Skeletal muscle tissue (tissue), 3 donors: ENCODE measurements at regions not wholly inside any gene's neighbourhood (a gene's known extent, or its start where the extent isn't known, plus 50 kb on each side); places are given as distances from the start of the nearest gene placed in this dataset.

Experiments used
- H3K27ac ChIP-seq: one replicate; pipeline ENCODE4 v1.7.0; 2013; ENCODE audit warnings: mild to moderate bottlenecking, low read depth, low read length, inconsistent platforms
- H3K27me3 ChIP-seq, 3 donors: one replicate each; pipeline ENCODE4 v1.7.0; 2013; ENCODE audit warnings: low read length in 3 of 3; ENCODE audit not compliant: control insufficient read depth in 3 of 3, insufficient read depth in 3 of 3
- H3K36me3 ChIP-seq, 3 donors: one replicate each; pipeline ENCODE4 v1.7.0; 2013; ENCODE audit warnings: low read length in 3 of 3; ENCODE audit not compliant: control insufficient read depth in 3 of 3, insufficient read depth in 3 of 3
- H3K4me1 ChIP-seq, 3 donors: one replicate each; pipeline ENCODE4 v1.7.0; 2013; ENCODE audit warnings: low read length in 3 of 3, mild to moderate bottlenecking in 3 of 3; ENCODE audit not compliant: control insufficient read depth in 3 of 3, insufficient read depth in 3 of 3
- H3K4me3 ChIP-seq, 3 donors: one replicate each; pipeline ENCODE4 v1.7.0; 2013; ENCODE audit warnings: low read length in 3 of 3
- H3K9ac ChIP-seq, 3 donors: one replicate each; pipeline ENCODE4 v1.7.0; 2013; ENCODE audit warnings: low read length in 3 of 3, mild to moderate bottlenecking in 3 of 3, moderate library complexity in 2 of 3, low read depth in 1 of 3
- H3K9me3 ChIP-seq, 3 donors: one replicate each; pipeline ENCODE4 v1.7.0; 2013; ENCODE audit warnings: low read length in 3 of 3; ENCODE audit not compliant: control insufficient read depth in 3 of 3
- donor health status: Osteomylitis.

DNA sequence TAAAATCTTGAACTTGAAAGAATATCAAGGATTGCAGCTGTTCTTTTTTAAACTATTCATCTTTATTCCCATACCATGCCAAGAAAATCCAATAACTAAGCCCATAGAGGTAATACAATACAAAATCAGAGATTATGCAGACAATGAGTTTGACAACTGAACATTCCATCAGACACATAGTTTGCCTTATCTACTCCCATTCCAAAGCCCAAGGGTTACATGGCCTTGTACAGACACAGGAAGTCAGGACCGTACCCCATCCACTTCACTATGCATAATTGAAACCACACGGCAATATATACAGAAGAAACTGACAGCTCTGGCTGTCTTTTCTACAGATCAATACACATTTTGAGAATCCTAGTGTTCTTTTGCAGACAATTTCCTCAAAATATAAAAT, 181.3 kb downstream of the TMX3 start:
- no peak overlapping the region for H3K9ac ChIP-seq
- H3K4me3 ChIP-seq: no peak overlapping the region
- no peaks in the 10 kb centered on the region for H3K36me3 ChIP-seq
- H3K4me1 ChIP-seq: no peaks in the 10 kb centered on the region
- H3K9me3 ChIP-seq: no peaks in the 10 kb centered on the region
- H3K27ac ChIP-seq: no peak overlapping the region
- no peaks in the 10 kb centered on the region for H3K27me3 ChIP-seq

DNA sequence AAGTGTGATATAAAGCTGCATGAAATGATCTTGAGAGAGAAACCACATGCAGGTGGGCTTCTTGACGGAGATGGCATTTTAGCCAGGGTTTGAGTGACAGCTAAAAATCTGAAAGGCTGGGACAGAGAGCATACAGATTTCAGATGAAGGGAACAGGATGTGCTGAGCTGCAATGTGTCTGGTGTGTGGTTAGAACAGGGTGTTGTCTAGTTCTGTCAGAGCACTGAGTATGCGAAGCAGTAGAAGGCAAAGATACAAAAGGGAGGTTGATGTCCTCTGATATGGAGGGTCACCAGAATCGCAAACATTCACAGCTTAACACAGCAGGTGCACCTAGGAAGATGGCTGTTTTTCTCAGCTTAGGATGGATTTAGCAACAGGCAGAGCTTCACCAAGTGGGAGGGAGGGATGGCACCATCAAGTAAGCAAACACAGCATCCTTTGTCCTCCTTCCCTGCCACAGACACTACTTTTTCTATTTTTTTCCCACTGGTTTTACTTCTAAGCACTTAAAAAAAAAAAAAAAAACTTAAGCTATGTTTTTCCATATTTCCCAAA, 182.5 kb downstream of the TMX3 start:
- no peak overlapping the region for H3K27ac ChIP-seq
- no peaks in the 10 kb centered on the region for H3K27me3 ChIP-seq
- no peaks in the 10 kb centered on the region for H3K36me3 ChIP-seq
- no peaks in the 10 kb centered on the region for H3K9me3 ChIP-seq
- H3K4me1 ChIP-seq: no peaks in the 10 kb centered on the region
- no peak overlapping the region for H3K9ac ChIP-seq
- no peak overlapping the region for H3K4me3 ChIP-seq

DNA sequence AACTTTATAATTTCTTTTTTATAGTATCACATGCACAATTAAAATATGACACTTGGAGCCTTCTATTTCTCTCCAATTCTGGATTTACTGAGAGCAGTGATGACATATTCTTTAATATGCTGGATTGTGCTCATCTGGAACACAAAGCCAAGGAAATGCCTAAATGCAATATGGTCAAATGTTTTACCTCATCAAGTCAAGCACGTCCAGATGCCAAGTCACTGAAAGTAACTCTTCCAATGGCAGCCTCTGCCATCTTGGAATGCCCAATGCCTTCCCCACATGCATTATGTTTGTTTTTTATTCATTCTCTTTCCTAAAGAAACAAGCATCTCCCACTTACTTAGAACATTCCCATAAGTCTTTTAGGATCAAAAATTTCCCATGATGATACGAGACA, 189.8 kb downstream of the TMX3 start:
- no peak overlapping the region for H3K9ac ChIP-seq
- no peak overlapping the region for H3K27ac ChIP-seq
- H3K4me3 ChIP-seq: no peak overlapping the region
- H3K4me1 ChIP-seq: no peaks in the 10 kb centered on the region
- no peaks in the 10 kb centered on the region for H3K27me3 ChIP-seq
- no peaks in the 10 kb centered on the region for H3K36me3 ChIP-seq
- no peaks in the 10 kb centered on the region for H3K9me3 ChIP-seq

- Histone ChIP-seq H3K9ac (no peak overlapping the region), H3K36me3 (no peaks in the 10 kb centered on the region), H3K4me3 (no peak overlapping the region), H3K9me3 (no peaks in the 10 kb centered on the region), H3K4me1 (no peaks in the 10 kb centered on the region), H3K27me3 (no peaks in the 10 kb centered on the region), H3K27ac (no peak overlapping the region)
Observed at GRCh38 chr18:68520406-68521075, 194.4 kb downstream of the TMX3 start.

DNA sequence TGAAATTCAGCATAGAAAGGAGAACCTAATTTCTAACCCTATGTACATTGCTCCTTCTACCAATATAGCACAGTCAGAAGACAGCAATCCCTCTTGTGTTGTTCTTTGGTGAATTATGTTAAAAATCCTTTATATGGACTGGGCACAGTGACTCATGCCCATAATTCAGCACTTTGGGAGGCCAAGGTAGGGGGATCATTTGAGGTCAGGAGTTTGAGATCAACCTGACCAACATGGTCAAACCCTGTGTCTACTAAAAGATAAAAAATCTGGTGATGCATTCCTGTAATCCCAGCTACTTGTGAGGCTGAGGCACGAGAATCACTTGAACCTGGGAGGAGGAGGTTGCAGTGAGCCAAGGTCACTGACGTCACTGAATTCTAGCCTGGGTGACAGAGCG, 195.6 kb downstream of the TMX3 start:
- Histone ChIP-seq H3K4me3 (no peak overlapping the region), H3K27ac (no peak overlapping the region), H3K9me3 (no peaks in the 10 kb centered on the region), H3K4me1 (no peaks in the 10 kb centered on the region), H3K27me3 (no peaks in the 10 kb centered on the region), H3K36me3 (no peaks in the 10 kb centered on the region), H3K9ac (no peak overlapping the region)

DNA sequence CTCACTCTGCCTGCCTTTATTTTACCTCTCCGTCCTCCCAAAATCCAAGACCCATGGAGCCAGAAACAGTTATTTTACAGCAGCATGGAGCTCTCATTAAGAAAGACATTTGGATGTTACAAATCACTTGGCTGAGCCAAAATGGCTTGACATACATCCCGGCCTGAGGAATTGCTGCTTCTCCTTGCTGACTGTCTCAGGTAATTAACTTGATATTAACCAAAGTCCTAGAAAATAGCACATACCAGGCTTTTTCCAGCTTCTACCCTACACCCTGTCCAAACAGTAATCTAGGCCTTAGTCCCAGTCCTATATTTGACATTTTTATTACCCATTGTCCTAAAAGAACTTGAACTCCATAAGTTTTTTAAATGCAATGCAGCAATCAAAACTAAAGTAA, 205.0 kb downstream of the TMX3 start:
- Histone ChIP-seq H3K9me3 (no peaks in the 10 kb centered on the region), H3K36me3 (no peaks in the 10 kb centered on the region), H3K9ac (no peak overlapping the region), H3K27me3 (no peaks in the 10 kb centered on the region), H3K4me1 (no peaks in the 10 kb centered on the region), H3K4me3 (no peak overlapping the region), H3K27ac (no peak overlapping the region)

GRCh38 chr18:68507781-68508180, 207.1 kb downstream of the TMX3 start:
- Histone ChIP-seq H3K9me3 (no peaks in the 10 kb centered on the region), H3K4me3 (no peak overlapping the region), H3K36me3 (no peaks in the 10 kb centered on the region), H3K9ac (no peak overlapping the region), H3K4me1 (no peaks in the 10 kb centered on the region), H3K27ac (no peak overlapping the region), H3K27me3 (no peaks in the 10 kb centered on the region)

DNA sequence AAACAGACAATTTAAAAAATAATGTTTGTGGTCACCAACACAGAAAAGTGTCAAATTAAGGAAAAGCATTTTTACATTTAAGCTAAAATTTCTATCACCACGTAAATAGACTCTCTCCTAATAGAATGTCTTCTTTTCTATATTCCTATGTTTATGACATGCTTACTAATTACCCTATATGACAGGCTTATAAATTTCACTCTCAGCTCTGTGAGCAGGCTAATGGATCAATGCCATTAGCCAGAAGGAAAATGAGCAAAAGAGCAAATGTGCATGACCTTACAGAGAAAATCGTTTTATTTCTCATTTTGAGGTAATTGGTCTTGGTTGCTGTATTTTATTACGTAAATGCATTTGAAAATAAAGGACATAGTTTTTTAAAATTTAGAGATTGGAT, 209.7 kb downstream of the TMX3 start:
- Histone ChIP-seq H3K27me3 (no peaks in the 10 kb centered on the region), H3K4me1 (no peaks in the 10 kb centered on the region), H3K36me3 (no peaks in the 10 kb centered on the region), H3K9me3 (no peaks in the 10 kb centered on the region), H3K27ac (no peak overlapping the region), H3K9ac (no peak overlapping the region), H3K4me3 (no peak overlapping the region)

- Histone ChIP-seq H3K9ac (no peak overlapping the region), H3K9me3 (no peaks in the 10 kb centered on the region), H3K4me3 (no peak overlapping the region), H3K27me3 (no peaks in the 10 kb centered on the region), H3K27ac (no peak overlapping the region), H3K36me3 (no peaks in the 10 kb centered on the region), H3K4me1 (no peaks in the 10 kb centered on the region)
Observed at GRCh38 chr18:68504441-68505177, 210.3 kb downstream of the TMX3 start.

DNA sequence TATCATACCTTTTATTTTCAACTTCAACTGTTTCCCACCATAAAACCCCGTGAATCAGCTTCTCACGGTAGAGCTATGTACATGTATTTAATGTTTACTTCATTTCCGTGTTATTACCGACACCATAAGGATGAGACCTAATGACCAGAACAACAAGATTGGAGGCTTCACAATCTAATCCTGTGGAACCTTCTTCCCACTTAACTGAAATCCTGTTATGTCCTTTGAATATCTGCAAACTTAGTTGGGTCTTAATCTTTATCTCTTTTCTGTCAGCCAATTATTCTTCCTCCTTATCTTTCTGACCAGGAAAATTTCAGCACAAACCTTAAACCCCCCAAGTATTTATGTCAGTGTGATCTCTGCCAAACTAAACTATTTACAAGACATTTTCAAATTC, 214.4 kb downstream of the TMX3 start:
- no peak overlapping the region for H3K9ac ChIP-seq
- no peak overlapping the region for H3K27ac ChIP-seq
- no peaks in the 10 kb centered on the region for H3K4me1 ChIP-seq
- no peaks in the 10 kb centered on the region for H3K9me3 ChIP-seq
- no peaks in the 10 kb centered on the region for H3K27me3 ChIP-seq
- no peak overlapping the region for H3K4me3 ChIP-seq
- H3K36me3 ChIP-seq: no peaks in the 10 kb centered on the region
